ENCODE measurements at regions not wholly inside any gene's neighbourhood (a gene's known extent, or its start where the extent isn't known, plus 50 kb on each side); places are given as distances from the start of the nearest gene placed in this dataset.

DNA sequence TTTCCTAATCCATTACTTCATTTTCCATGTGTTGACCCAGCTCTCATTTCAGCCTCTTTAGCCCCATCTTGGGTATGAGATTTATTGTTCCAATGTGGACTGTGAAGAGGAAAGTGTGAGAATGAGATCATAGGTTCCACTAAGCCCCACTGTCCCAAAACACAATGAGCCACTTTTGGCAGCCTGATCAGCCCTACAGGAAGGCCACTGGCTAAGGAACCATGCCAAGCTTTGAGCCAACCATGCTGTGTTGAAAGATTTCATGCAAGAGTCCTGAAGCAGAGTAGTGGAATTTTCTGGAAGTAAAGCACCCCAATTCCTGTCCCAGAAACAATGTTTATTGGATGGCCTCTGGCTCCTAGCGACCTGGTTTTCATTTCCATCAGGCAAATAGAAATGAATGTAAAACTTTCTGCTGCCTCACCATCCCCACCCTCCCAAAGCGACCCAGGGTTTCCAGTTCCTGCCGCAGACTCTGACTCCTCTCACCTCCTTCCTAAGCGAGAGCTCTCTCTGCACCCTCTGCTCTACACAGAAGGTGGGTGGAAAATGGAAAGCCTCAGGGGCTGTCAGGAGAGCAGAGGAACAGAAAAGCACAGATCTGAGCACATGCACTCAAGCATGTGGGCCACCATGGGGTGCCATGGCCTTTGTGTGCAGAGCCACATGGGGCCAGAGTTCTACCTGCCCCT, 73.1 kb downstream of the KCTD12 start:
- no peak overlapping the region for H3K4me3 ChIP-seq (ENCODE audit: low read depth, low read length)
- TF ChIP-seq, protein P1, sequence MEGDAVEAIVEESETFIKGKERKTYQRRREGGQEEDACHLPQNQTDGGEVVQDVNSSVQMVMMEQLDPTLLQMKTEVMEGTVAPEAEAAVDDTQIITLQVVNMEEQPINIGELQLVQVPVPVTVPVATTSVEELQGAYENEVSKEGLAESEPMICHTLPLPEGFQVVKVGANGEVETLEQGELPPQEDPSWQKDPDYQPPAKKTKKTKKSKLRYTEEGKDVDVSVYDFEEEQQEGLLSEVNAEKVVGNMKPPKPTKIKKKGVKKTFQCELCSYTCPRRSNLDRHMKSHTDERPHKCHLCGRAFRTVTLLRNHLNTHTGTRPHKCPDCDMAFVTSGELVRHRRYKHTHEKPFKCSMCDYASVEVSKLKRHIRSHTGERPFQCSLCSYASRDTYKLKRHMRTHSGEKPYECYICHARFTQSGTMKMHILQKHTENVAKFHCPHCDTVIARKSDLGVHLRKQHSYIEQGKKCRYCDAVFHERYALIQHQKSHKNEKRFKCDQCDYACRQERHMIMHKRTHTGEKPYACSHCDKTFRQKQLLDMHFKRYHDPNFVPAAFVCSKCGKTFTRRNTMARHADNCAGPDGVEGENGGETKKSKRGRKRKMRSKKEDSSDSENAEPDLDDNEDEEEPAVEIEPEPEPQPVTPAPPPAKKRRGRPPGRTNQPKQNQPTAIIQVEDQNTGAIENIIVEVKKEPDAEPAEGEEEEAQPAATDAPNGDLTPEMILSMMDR (IDR thresholded peaks at IDR 0.05; ENCODE audit: low read depth, low read length) = no peak
- TF ChIP-seq POLR2A (IDR thresholded peaks at IDR 0.05; ENCODE audit: extremely low read depth, insufficient read length) (no peak), MYC (IDR thresholded peaks at IDR 0.05; ENCODE audit: low read depth, low read length) (no peak)
- TF ChIP-seq, protein P2, sequence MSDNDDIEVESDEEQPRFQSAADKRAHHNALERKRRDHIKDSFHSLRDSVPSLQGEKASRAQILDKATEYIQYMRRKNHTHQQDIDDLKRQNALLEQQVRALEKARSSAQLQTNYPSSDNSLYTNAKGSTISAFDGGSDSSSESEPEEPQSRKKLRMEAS (IDR thresholded peaks at IDR 0.05; ENCODE audit: low read depth, low read length) = no peak
- DNase-seq (ENCODE audit: low read depth) = no peak

DNA sequence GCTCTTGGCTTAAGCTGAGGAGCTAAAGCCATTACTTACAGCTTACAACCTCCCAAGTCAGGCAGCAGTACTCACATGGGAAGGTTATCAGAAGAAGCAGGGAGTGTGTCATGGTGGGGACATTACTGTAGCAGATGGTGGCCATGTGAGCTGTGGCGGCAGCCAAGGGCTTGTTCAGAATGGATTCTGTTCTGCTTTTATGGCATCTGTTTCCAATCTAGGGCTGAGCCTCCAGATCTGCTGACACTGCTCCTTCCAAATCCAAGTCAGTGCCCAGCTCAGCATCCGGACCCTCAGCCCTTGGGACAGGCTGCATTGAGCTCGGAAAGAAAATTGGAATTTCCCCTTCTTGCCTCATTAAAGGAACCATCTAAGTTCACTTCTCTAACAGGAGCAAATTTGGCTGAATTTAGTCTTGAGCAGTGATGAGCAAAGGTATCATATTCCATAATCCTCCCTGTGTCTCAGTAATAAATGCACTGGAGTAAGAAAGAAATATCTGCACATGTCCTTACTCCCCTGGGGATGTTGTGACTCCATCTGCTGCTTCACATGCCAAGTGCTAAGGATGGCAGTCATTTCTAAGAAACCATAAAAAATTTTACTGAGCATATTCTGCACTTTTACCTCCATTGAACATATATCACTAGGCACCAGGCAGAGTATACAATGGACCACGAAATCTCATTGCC, 73.9 kb downstream of the KCTD12 start:
- TF ChIP-seq POLR2A (IDR thresholded peaks at IDR 0.05; ENCODE audit: extremely low read depth, insufficient read length) = no peak
- TF ChIP-seq, protein P2 (IDR thresholded peaks at IDR 0.05; ENCODE audit: low read depth, low read length) = no peak
- TF ChIP-seq MYC (IDR thresholded peaks at IDR 0.05; ENCODE audit: low read depth, low read length) = no peak
- TF ChIP-seq, protein P1 (IDR thresholded peaks at IDR 0.05; ENCODE audit: low read depth, low read length) = no peak
- H3K4me3 ChIP-seq (ENCODE audit: low read depth, low read length) = no peak overlapping the region
- no peak for DNase-seq (ENCODE audit: low read depth)

DNA sequence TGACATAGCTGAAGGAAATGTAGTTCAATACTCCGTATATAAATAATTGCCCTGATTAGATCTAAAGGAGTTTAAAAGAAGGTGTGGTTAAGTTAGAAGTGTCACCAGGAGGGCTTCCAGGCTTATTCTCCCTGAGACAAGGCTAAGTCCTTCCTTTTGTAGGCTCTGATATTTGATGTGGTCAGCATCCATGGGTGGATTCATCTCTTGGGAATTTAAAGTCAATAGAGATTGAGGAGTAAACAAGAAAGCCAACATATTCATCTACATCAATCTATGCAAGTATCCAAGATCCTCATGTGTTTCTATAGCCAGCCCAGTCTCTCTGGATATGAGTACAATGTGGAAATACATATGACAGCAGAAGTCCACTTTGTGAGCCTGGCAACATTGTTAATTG, 76.8 kb downstream of the KCTD12 start:
- no peak overlapping the region for H3K4me3 ChIP-seq (ENCODE audit: low read depth, low read length)
- TF ChIP-seq, protein P2 (IDR thresholded peaks at IDR 0.05; ENCODE audit: low read depth, low read length) = no peak

DNA sequence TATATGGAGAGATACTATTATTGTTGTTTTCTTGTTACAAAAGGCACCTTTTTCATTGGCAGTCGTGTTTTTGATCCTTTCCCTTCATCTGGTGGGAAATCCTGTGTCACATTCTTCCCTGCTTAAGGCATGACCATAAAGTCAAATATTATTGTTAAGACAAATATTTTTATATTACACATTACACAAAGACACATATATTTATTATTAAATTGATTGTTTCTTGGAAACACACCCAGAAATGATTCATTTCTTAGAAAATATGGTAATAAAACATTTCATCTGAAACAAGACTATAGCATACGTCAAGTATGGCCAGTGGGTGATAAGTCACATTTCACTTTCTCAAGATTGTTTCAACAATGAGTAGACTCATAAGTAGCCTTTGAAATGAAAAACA, 77.3 kb downstream of the KCTD12 start:
- TF ChIP-seq, protein P1 (IDR thresholded peaks at IDR 0.05; ENCODE audit: low read depth, low read length) = no peak
- TF ChIP-seq POLR2A (IDR thresholded peaks at IDR 0.05; ENCODE audit: extremely low read depth, insufficient read length) (no peak), MYC (IDR thresholded peaks at IDR 0.05; ENCODE audit: low read depth, low read length) (no peak)
- TF ChIP-seq, protein P2 (IDR thresholded peaks at IDR 0.05; ENCODE audit: low read depth, low read length) = no peak
- no peak for DNase-seq (ENCODE audit: low read depth)
- H3K4me3 ChIP-seq (ENCODE audit: low read depth, low read length) = no peak overlapping the region

More for the DNA sequence above, 76.8 kb downstream of the KCTD12 start:
- DNase-seq (ENCODE audit: low read depth) = no peak

DNA sequence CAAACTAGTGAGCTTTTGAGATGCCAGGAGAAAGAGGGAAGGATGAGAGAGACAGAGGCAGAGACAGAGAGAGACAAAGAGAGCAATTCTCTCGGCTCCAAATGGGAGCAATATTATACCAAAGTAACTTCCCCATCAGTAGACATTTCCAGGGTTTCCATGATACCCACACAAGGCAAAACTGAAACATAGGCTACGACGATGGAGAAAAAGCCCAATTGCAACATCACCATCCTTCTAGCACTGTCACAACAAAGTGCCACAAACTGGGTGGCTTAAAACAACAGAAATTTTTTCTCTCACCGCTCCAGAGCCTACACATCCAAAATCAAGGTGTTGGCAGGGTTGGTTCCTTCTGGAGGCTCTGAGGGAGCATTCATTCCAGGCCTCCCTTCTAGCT, 81.4 kb downstream of the KCTD12 start:
- no peak for DNase-seq (ENCODE audit: low read depth)
- TF ChIP-seq, protein P1 (IDR thresholded peaks at IDR 0.05; ENCODE audit: low read depth, low read length) = no peak
- TF ChIP-seq POLR2A (IDR thresholded peaks at IDR 0.05; ENCODE audit: extremely low read depth, insufficient read length) (no peak), MYC (IDR thresholded peaks at IDR 0.05; ENCODE audit: low read depth, low read length) (no peak)
- TF ChIP-seq, protein P2 (IDR thresholded peaks at IDR 0.05; ENCODE audit: low read depth, low read length) = no peak
- no peak overlapping the region for H3K4me3 ChIP-seq (ENCODE audit: low read depth, low read length)

DNA sequence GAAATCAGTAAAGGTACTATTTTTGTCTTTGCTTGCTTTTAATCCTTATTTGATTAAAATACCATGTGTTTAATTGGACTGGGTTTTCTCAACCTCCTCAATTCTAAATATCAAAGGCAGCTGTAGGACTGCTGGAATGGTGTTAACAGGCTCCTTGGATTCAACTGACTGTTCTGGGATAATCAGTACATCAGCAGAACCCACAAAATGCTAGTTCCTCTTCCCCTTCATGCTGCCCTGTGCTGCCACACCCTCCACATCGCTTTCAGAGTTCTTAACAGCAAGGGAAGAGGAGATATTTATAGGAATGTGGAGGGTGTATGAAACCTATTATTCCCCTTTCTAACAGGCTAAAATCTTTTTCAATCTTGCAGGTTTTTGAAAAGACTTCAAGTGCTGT, 82.4 kb downstream of the KCTD12 start:
- H3K4me3 ChIP-seq (ENCODE audit: low read depth, low read length) = no peak overlapping the region
- TF ChIP-seq POLR2A (IDR thresholded peaks at IDR 0.05; ENCODE audit: extremely low read depth, insufficient read length) = no peak
- TF ChIP-seq MYC (IDR thresholded peaks at IDR 0.05; ENCODE audit: low read depth, low read length) = no peak
- TF ChIP-seq, protein P2 (IDR thresholded peaks at IDR 0.05; ENCODE audit: low read depth, low read length) = no peak
- TF ChIP-seq, protein P1 (IDR thresholded peaks at IDR 0.05; ENCODE audit: low read depth, low read length) = no peak
- no peak for DNase-seq (ENCODE audit: low read depth)
